GM19467 (cell line): ENCODE measurements at regions not wholly inside any gene's neighbourhood (a gene's known extent, or its start where the extent isn't known, plus 50 kb on each side); places are given as distances from the start of the nearest gene placed in this dataset.

Source experiments
- ATAC-seq: cut with Tn5 transposase; IDR thresholded peaks from one replicate; pipeline ENCODE4 v1.9.1; 2021; ENCODE audit warnings: mild to moderate bottlenecking, moderate library complexity; ENCODE audit not compliant: unreplicated experiment

DNA sequence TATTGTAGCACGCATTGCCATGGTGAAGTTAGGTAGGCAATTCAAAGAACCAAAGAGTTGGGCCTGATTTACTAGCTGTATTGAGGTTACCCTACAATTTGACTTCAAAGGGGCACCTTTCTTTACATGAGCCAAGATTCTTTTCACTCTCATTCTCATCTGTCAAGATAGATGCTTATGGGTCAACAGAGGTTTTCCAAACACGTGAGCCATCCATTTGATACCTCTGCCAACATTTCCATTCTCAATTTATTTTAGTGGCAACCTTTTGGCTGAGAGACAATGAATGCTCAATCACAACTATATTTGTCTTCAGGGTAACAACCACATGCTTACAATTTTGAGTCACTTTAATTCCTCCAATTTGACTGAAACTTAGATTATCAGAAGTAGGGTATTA, 370.6 kb upstream of the CDH20 start:
- no peak for ATAC-seq

DNA sequence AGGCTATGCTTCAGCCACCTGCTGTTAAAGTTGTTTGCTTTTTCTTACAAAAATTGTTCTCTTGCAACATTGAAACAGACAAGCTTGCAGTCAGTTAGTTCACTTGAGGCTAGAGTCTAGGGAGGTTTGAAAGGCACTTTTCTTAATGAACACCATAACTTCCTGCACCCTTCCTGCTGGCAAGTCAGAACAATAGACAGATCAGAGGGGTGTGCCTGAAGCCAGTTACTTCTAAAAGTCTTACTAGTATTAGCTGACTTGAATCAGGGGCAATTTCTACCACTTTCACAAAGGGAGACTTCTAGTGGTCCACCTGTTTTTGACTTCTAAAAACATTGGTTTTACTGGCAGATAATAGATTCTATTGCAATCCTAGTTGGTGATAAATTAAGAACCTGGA, 367.4 kb upstream of the CDH20 start:
- no peak for ATAC-seq

- ATAC-seq: no peak
Measured at GRCh38 chr18:60966876-60967275, 366.4 kb upstream of the CDH20 start.

DNA sequence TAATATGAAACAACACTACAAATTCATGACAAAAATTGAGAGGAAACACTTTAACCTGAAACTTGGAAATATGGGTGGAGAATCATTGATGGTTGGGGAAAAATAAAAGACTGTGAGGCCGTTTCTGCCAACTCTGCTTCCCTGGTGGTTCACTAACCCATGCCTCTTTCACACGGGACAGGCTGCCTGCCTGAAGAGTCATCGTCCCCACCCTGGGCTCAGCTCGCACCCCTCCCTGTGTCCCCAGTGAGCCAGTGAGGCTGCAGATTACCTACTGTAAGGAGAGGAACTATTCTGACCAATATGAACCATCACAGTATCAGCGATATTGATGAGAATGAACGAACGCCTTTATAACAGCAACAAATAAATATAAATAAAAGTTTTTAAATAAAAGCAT, 357.8 kb upstream of the CDH20 start:
- ATAC-seq: no peak

DNA sequence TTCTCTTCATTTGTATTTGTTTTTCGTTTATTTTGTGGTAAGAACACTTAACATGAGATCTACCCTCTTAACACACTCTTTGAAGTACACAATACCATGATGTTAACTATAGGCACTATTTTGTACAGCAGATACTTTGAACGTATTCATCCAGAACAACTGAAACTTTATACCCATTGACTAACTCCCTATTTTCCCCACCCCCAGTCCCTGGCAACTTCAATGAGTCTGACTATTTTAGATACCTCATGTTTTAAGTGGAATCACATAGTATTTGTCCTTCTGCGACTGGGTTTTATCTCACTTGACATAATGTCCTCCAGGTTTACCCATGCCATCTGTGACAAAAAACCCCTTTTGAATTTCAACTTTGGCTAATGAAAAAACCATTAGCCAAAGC, 356.3 kb upstream of the CDH20 start:
- no peak for ATAC-seq

- no peak for ATAC-seq
Measured at GRCh38 chr18:60978338-60978737, 354.9 kb upstream of the CDH20 start.

- ATAC-seq: no peak
Measured at GRCh38 chr18:60980422-60981005, 352.7 kb upstream of the CDH20 start.

- no peak for ATAC-seq
Measured at GRCh38 chr18:60981682-60982328, 351.4 kb upstream of the CDH20 start.

- ATAC-seq: no peak
Measured at GRCh38 chr18:60982329-60982695, 350.9 kb upstream of the CDH20 start.

GRCh38 chr18:60982928-60983327, 350.3 kb upstream of the CDH20 start:
- no peak for ATAC-seq

- no peak for ATAC-seq
Measured at GRCh38 chr18:60984510-60984909, 348.7 kb upstream of the CDH20 start.

DNA sequence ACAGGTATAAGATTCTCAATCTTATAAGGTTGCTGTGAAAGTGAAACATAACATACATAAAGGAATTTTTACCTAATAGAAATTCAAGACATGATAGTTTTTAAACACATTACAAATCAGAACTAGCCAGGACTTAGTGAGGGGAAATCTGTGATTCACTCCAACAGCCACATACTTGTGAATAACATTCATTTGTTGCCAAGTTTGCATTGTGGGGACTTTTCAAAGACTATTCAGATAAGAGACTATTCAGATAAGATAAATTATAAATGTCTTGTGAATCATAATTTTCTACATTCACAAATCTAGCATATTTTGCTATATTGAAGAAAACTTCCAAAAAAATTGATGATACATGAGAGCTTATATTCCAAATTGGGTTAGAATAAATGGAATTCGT, 345.3 kb upstream of the CDH20 start:
- no peak for ATAC-seq

DNA sequence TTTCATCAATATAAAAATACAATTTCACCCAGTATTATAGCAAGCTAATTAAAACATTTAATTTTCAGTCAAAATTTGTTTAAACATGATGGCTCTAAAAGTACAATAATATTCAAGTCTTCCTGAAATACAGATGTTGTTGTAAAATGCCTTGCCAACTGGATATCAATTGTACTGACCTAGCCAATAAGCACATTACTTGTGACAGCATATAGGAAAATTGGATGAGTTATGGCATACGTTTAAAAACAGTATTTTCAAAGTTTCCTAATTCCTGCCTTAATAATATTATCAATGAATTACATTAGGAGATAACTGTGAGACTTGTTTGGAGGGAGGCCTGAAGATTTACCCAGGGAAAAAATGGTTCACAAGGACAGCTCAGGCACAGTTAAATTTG, 336.9 kb upstream of the CDH20 start:
- no peak for ATAC-seq

- ATAC-seq: no peak
Measured at GRCh38 chr18:60996822-60997221, 336.4 kb upstream of the CDH20 start.

GRCh38 chr18:61001138-61001537, 332.1 kb upstream of the CDH20 start:
- no peak for ATAC-seq

DNA sequence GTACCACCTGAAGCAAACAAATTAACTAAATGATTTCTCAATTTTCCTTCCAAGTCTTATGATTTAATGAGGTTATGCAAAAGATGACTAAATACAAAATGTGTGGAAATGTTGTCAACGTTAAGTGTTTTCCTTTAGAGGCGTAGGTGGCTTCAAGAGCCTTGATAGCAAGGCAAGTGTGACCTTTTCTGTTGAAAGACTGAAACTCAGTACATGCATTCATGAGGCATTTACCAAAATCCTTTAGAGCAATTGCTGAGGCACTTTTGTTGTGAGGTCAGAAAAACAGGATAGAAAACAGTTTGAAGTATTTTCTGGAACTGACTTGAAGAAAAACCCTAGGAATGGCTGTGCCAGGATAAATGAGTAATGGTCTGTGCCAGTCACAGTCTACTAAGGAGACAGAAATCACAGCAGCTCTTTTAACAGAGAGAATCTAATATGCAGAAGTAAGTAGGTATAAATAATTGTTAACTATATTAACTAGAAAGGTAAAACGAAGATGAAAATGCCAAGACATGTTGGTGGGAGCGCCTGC, 326.5 kb upstream of the CDH20 start:
- no peak for ATAC-seq

DNA sequence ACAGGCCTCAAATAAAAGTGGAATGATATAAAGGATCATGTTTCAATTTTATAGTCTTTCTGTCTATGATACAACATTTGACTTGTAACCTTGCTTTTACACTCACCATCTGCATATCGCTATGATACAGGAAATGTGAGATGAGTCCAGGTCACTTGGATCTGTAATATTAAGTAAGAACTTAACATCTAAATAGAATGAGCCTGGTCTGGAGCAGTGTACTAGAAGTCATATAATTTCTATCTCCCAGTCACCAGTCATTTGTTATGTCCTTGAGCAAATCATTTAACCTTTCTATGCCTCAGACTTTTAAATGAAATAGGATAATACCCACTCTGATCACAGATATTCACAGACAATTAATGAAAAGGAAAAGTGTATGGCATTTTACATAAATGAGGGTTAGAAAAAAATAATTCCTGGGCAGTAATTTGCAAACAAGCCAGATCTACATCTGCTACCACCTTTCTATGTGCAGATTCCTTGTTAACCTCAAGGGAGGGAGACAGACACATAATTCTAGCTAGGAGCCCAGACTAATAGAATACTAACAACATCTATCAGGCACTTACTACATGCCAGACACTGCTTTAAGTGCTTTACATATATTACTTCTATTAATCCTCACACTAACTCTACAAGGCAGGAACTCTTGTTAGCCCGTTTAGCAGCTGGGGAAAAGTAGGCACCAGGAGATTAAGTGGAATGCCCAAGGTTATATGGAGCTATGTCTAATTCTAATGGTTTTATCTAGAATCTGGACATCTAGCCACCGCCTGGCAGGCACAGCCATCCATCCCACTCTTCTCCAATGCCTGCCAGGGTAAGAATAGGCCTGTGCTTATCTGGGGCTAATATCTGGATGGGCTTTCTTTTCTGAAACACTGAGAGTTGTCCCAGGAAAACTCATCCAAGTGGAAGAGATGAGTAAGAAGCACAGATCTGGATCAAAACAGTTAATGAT, 313.6 kb upstream of the CDH20 start:
- ATAC-seq: no peak

DNA sequence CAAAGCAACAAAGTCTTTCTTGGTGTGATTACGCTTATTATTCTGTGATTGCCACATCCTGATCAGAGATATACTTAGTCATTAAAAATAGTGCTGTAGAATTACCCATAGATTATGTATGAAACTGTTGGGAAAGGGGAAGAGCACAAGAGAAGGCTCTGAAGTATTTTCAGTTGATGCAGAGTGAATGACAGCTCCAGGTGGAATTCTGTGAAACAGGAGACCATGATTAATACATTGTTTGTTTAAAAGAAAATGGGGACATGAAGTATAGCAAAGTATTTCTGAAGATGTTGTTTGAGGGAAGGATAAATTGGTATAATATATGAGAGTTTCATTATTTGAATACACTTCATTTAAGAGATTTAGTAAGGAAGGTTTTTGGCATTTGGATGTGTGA, 307.6 kb upstream of the CDH20 start:
- no peak for ATAC-seq

DNA sequence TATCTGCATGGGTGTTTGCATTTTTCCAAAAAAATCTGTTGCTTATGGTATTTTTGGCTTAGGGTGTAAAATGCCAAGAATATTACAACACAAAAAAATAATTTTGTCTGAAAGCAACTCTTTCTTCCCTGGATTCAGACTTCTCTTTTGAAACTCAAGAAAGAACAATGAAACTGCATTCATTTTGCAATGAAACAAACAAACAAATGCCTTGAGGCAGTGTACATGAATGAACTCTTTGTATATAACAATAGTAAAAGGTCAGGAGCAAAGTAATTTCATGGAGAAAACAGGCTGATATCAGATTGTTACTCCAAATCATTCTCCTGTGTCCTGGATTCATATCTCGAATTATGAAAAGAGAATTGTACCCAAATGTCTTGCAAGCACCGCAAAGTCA, 301.6 kb upstream of the CDH20 start:
- ATAC-seq: no peak

GRCh38 chr18:61034580-61034979, 298.6 kb upstream of the CDH20 start:
- no peak for ATAC-seq

- no peak for ATAC-seq
Measured at GRCh38 chr18:61039251-61039650, 294.0 kb upstream of the CDH20 start.

GRCh38 chr18:61047794-61048193, 285.4 kb upstream of the CDH20 start:
- ATAC-seq: no peak
